ENCODE measurements at regions not wholly inside any gene's neighbourhood (a gene's known extent, or its start where the extent isn't known, plus 50 kb on each side); places are given as distances from the start of the nearest gene placed in this dataset.
"Not testable (repeated sequence)": the region's sequence is repeated elsewhere in the genome, so short reads cannot be mapped to it uniquely, and the experiment has no call there.

DNA sequence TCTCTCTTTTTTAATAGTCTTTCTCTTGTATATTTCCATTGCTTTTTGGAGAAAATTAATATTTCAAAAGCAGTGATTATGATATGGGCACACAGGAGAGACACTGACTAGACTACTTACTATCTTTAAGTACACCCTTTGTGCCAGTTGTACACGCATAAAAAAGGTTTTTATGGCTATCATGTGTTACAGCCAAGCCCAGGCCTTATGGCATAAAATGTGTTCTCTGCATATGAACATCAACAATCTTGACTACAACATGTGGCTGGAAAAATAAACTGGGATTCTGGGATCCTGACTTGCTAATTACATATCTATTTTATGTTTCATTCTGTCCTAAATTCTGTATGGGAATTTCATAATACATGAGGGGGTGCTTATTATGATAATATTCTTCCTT lies 1401.8 kb downstream of the SLITRK5 start:
- no peak for FAIRE-seq

GRCh38 chr13:89076622-89077021 lies 1405.5 kb downstream of the SLITRK5 start:
- FAIRE-seq = no peak

- FAIRE-seq = no peak
Measured at GRCh38 chr13:89082623-89083022, 1411.5 kb downstream of the SLITRK5 start.

GRCh38 chr13:89088107-89088506 lies 1416.9 kb downstream of the SLITRK5 start:
- not testable (repeated sequence) for FAIRE-seq

GRCh38 chr13:89097994-89098393 lies 1426.8 kb downstream of the SLITRK5 start:
- no peak for FAIRE-seq

DNA sequence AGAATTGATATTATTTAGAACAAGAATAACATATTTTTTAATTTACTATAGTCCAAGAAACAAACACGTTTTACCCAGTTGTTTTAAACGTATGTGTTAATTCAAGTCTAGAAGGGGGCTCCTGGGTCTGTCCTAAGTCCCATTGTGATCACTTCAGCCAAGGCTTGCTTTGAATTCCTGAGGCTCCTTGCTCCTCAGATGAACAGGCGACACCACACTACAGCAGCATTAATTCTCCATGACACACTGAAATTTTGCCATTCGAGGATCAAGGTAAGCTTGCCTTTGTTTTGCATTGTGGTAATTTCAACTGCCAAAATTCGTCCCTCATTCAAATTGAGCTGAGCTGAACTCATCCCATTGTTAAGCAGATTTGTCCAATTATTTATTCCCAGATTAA lies 1442.6 kb downstream of the SLITRK5 start:
- no peak for FAIRE-seq

DNA sequence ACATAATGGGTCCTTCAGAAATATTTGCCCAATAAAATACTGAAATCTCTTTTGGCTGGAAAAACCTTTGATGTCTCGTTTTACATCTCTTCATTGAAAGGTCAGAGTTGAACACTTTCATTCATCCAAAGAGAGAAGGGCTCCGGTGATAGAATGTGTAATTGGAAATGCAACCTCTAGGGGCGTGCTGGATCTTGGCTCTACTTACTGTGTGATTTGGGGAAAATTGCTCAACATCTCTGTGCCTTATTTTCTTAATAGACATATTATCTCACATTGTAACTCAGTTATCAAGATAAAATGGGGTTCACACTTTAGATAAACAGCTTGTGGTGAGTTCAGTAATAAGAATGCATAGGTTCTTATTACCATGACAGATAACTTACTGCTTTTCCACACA lies 1444.1 kb downstream of the SLITRK5 start:
- no peak for FAIRE-seq

DNA sequence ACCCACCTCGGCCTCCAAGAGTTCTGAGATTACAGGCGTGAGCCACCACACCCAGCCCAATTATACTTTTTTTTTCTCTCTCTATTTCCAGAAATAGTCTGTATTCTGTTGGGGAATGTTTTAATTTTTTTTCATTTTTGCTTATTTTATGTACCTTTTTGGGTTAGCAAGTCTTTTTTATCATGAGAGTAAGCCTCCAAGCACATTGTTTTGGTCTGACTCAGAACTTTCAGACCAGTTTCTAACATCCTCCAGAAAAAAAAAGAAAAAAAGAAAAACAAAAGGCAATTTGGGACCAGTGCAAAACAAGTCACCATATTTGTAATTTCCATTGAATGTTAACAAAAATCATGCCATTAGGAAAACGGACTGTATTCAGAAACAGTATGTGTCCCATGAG lies 1465.5 kb downstream of the SLITRK5 start:
- no peak for FAIRE-seq

GRCh38 chr13:89150362-89150761 lies 1479.2 kb downstream of the SLITRK5 start:
- no peak for FAIRE-seq

GRCh38 chr13:89153941-89154340 lies 1482.8 kb downstream of the SLITRK5 start:
- no peak for FAIRE-seq

- FAIRE-seq = no peak
Measured at GRCh38 chr13:89163096-89163495, 1491.9 kb downstream of the SLITRK5 start.

DNA sequence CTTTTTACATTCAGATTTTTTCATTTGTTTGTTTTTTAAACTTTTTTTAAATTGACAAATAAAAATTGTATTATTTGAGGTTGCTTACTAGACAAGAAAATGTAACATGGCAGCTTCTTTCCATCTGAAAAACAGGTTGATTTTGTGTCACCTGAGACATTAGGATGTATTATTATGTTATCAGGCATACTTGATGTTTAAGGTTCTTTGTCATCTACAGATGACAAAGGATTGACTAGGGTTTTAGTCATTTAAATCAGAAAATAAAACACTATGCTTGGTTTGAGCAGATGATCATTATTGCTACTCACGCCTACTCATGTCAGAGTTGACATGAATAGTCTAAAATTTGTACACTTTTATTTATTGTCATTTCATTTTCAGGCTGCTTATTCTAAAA lies 1494.5 kb downstream of the SLITRK5 start:
- no peak for FAIRE-seq

- FAIRE-seq = no peak
Measured at GRCh38 chr13:89169951-89170350, 1498.8 kb downstream of the SLITRK5 start.

GRCh38 chr13:89181041-89181440 lies 1509.9 kb downstream of the SLITRK5 start:
- FAIRE-seq = no peak

- FAIRE-seq = no peak
Measured at GRCh38 chr13:89199138-89199537, 1528.0 kb downstream of the SLITRK5 start.

GRCh38 chr13:89204435-89204834 lies 1533.3 kb downstream of the SLITRK5 start:
- FAIRE-seq = no peak

DNA sequence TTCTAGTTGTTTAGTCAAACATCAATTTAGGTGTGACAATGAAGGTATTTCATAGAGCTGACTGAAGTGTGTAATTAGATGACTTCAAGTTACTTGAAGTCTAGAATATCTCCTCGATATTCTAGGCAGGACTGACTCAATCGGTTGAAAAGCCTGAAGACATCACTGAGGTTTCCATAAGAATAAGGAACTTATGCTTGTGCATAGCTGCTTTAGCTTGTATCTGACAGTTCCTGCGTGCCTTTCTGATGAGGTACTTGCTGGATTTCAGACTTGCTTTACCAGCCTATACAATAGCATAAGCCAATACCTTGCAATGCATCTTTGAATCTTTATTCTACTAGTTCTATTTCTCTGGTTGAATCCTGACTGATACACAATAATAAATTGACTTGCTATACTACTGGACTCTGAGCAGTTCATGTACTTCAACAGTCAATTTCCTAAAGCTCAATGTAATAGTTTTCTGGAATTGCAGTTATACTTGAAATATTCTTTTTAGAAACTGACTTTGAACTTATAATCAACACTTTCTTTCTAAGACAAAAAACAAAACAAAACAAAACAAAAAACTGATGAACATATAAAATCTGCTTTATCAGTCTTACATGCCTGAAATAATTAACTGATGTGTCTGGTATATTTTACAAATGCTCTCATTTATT lies 1534.8 kb downstream of the SLITRK5 start:
- no peak for FAIRE-seq

DNA sequence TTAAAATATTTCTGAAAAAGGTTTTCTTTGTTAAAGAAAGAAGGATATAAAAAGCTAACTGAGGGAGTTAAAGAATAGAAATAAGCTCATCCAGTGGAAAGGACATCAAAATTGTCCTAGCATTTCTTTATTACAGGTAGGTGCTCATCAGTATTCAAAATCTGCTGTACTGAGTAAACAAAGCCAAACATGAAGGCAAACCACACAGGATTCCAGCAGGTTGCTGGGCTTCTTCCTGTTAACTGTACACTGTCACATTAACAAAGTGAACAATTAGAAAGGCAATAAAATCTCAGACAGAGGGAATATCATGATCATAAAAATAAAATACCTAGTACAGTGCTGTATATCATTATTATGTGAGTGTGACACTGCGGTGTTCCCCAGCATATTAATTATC lies 1541.0 kb downstream of the SLITRK5 start:
- FAIRE-seq = no peak

- FAIRE-seq = no peak
Measured at GRCh38 chr13:89214185-89214584, 1543.0 kb downstream of the SLITRK5 start.

GRCh38 chr13:89215319-89215718 lies 1544.1 kb downstream of the SLITRK5 start:
- not testable (repeated sequence) for FAIRE-seq

- FAIRE-seq = no peak
Measured at GRCh38 chr13:89217813-89218212, 1546.6 kb downstream of the SLITRK5 start.

- no peak for FAIRE-seq
Measured at GRCh38 chr13:89221557-89222158, 1550.5 kb downstream of the SLITRK5 start.

GRCh38 chr13:89227356-89227755 lies 1556.2 kb downstream of the SLITRK5 start:
- no peak for FAIRE-seq

GRCh38 chr13:89238496-89238895 lies 1567.3 kb downstream of the SLITRK5 start:
- FAIRE-seq = no peak
